NCI-H146 treated with DMSO at 0.1 percent for 48 hours (cell line): ENCODE measurements at regions not wholly inside any gene's neighbourhood (a gene's known extent, or its start where the extent isn't known, plus 50 kb on each side); places are given as distances from the start of the nearest gene placed in this dataset.

ENCODE experiments used
- DNase-seq: peaks from one replicate; lab custom pipeline; 2025; ENCODE audit not compliant: unreplicated experiment; lab: John Stamatoyannopoulos, UW

GRCh38 chr1:164479242-164479641 is 79.7 kb upstream of the PBX1 start:
- DNase-seq = no peak

- DNase-seq = no peak
Measured at GRCh38 chr1:164480285-164480907, 78.6 kb upstream of the PBX1 start.

GRCh38 chr1:164495905-164496304 is 63.1 kb upstream of the PBX1 start:
- DNase-seq = no peak

GRCh38 chr1:164498792-164499191 is 60.2 kb upstream of the PBX1 start:
- DNase-seq = no peak

- no peak for DNase-seq
Measured at GRCh38 chr1:164504749-164505148, 54.2 kb upstream of the PBX1 start.
